ENCODE measurements at regions not wholly inside any gene's neighbourhood (a gene's known extent, or its start where the extent isn't known, plus 50 kb on each side); places are given as distances from the start of the nearest gene placed in this dataset.

DNA sequence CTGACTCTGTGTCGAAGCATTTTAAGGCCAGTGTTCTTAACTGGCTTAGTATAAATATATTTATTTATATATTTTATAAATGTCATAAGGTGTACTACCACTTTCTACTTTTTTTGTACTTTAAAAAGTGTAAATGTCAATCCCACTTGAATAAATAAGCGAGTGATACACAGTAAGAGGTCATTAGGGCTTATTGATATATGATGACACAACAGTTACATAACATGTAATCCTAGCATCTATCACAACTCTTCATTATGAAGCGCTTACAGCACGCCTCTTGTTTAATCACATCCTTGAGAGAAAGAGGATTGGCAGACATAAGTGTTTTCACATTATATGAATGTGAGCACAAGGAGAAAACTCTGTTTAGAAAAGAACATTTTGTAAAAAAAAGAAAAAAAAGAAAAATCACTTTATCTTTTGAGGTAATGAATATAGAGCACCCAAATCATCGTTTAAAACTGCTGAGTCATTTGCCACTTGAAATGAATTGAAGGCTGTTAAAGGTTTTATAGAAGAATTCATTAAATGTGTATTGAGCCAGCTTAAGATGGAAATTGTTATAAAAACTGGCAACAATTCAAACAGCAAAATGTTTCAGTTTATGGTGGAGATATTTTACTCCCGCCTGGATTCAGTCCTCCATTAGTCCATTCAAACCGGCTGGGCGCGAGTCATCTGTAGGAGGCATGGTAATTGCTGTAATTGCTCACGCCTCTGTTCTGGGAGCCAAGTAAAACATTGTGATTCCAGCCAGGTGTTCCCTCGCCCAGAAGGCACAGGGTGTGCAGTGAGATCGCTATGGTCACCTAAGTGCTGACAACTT, 627.3 kb upstream of the KIRREL3 start:
- ATAC-seq: no peak

DNA sequence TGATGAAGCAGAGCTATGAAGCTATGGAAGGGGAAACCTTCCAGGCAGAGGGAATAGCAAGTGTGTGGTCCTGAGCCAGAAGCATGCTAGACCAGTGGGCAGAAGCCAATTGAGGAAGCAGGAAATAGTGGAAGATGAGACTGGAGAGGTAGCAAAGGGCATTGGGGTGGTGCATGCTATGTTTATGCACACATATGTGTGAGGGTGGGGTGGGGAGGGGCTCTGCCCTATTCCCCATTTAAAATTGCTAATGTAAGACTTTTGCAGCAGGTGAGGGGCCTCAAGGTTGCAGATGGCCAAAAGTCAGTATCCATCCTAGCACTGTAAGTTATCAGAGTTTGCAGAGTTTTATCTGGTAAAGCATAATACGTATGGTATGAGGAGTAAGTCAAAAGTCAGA, 626.6 kb upstream of the KIRREL3 start:
- ATAC-seq: no peak

DNA sequence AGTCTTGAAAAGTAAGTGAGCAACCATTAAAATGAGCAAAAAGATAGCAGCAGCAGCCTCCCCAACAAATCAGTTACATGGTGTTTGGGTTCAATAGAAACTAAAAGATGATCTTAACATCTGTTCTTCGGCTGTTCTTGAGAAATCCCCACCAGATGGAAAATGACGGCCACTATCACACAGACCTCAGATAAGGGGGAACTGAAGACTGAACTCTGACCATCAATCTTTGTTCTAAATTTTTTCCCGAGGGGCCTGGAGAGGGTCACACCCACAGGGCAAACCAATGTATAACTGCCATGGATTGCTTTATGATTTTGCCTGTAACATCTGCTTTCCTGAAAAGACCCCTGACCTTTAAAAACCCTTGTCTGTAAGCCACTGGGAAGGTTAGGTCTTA, 624.8 kb upstream of the KIRREL3 start:
- ATAC-seq: no peak

DNA sequence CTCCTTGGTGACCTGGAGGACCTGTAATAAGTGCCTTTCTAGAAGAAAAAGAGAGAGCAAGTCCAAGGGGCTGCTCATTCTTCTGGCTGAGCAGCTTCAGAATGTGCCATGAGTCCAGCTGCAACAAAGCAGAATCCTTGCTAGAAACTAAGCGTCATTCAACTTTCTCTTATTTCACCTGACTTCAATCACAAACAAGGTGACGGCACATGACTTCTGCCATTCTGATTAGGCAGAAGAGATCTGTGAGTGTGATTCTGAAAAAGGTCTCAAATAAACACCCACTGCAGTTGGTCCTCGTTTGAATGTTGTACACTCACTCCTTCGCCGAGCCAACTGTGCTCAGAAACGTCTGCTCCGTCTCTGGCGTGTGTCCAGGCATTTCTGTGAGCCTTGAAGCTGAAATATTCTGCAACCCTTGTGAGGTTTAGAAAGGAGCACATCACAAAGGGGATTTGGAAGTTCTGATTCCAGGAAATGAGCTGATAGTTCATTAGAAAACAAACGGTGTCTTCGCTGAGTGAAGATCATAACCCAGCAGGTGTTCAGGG, 623.8 kb upstream of the KIRREL3 start:
- ATAC-seq: no peak

DNA sequence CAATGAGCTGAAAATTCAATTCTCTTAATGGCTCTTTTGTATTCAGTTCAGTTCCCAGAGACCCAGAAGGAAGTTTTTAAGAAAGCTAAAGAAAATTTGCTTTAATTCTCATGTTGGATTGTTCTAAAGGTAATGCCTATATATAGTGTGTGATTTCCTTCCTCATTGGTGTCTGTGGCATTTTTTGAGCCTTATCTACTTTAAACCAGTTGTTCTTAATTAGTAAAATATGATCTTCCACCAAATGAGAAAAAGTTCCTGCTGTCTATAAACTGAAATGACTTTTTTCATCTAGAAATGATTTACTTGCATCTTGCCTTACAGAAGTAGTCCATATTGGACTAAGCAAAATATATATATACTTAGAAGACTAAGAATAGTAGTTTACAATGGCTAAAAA, 622.1 kb upstream of the KIRREL3 start:
- no peak for ATAC-seq

DNA sequence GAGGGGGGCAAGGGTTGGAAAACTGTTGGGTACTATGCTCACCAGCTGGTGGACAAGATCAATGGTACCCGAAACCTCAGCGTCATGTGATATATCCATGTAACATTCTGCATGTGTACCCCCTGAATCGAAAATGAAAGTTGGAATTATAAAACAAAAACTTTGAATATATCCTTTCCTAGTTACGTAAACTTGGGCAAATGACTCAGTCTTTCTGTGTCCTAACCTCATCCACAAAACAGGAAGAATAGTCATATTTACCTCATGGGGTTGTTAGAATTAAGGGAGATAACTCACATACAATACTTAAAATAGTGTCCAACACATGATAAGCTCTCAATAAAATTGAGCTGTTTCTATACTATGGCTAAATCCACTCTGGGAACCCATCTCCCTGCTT, 620.1 kb upstream of the KIRREL3 start:
- no peak for ATAC-seq

DNA sequence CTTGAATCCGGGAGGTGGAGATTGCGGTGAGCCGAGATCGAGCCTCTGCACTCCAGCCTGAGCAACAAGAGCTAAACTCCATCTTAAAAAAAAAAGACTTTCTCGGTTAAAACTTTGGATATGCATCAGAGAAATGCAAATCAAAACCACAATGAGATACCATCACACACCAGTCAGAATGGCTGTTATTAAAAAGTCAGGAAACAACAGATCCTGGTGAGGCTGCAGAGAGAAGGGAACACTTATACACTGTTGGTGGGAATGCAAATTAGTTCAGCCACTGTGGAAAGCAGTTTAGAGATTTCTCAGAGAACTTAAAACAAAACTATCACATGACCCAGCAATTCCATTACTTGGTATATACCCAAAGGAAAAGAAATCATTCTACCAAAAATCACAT, 619.4 kb upstream of the KIRREL3 start:
- ATAC-seq: no peak

DNA sequence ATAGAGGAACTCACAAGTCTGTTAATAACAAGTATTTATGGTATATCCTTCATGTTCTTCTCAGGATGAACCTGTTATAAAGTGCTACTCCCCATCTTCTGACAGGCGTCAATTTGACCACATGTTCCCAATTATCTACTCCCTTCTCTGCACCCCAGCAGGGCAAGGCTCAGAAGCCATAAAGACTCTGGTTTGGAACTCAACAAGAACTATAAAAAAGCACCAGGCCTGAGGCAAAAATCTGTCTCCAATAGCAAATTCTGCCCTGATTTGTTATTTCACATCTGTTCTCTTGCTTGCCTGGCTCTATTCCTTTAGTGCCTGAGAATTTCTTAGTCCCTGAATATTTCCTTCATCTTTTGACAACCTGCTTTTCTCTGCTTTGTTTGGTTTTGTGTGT, 618.2 kb upstream of the KIRREL3 start:
- no peak for ATAC-seq

DNA sequence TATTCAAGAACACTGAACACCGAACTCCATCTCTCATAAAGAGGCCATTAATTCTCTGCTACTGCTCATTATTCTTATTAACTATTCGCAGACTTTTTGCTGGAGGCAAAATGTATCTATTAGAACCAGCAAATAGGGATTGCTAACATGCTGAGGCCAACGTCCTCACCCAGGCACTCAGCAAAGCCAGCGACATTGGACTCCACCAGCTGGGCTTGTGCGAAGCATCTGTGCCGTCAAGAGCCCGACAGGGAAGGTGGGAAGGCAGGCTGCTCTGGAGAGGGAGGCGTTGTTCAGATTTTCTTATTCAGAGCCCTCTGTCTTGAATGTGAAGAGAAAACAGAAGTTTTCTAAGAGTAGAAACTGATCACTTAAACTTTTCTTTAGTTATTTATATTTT, 615.6 kb upstream of the KIRREL3 start:
- no peak for ATAC-seq

DNA sequence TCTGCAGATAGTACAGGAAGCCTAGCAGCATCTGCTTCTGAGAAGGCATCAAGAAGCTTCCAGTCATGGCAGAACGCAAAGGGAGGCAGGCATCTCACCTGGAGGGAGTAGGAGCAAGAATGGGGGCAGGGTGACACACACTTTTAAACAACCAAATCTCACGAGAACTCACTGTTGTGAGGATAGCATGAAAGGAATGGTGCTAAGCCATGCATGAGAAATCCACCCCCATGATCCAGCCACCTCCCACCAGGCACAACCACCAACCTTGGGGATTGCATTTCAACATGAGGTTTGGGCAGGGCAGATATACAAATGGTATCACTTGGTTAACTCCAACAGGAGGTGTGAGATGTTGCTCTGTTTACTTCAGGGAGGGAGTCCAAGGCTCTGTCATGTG, 612.0 kb upstream of the KIRREL3 start:
- ATAC-seq: no peak

DNA sequence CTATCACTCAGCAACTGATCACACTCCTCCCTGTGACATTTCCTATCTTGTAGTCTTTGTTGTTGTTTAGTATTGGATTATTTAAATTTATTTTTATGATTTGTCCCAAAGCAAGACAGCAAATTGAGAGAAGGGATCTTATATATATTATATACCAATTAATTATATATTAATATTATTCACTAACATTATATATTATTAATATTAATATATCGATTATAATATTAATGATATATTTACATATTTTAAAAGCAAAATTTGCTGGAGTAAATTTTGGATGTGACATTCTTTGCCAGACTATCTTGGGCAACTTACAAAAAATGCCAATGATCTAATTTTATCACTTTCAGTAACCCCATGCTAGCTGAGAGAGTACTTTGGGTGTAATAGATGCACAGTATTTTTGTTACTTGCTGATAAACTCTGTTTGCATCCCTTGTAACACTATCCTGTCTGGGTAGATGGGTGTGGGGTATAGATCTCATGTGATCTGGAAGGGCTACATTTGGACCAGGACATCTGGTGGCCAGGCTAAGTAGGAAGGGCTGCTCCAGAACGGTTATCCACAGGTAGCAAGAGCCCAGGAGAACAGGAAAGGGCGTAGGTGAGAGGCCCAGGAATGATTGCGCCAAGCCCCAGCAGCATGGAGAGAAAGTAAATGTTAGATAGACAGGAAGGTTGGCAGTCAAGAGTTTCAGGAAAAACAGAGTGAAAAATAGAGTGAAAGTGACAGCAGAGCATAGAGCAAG, 608.6 kb upstream of the KIRREL3 start:
- no peak for ATAC-seq

DNA sequence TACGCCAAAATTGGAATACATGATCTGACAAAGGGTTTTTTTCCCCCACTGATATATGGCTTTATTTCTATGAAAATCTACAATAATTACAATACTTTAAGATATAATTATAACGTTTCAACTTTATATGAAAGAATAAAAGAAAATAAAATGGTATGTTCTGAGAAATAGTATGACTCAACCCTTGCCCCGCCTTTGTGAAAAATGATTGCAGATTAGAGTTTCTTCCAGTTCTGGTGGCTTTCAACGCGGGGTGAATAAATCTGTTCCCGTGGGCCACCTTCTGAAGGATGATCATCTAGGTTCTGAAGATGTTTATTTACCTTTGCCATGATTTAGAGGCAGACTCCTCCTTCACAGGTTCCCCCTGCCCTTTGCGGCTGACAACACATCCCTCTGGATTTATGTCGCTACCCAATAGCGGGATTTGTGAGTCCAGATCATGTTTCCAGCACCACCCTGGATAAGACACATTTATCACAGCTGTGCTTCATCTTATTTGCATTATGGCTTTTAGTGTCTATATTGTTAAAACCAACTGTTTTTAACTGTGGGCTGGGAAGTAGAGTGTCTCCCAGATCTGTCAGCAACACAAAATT, 607.0 kb upstream of the KIRREL3 start:
- no peak for ATAC-seq

DNA sequence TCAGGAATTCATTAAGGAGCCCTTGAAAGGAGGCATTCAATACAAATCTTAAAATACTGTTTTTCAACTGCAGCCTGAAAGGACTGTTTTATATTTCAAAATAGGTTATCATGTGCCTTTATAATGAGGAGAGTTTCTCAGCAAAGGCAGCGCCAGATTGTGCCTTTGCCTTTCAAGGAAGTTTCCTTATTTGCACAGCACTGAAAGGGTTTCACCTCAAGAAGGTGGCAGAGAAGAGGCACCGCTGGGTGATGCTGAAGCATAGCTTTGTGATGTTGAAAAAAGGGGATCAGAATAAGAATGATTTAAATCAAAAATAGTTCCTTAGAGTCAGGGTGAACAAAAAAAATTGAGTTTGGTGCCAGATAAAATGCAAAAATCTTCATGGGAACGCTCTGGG, 601.0 kb upstream of the KIRREL3 start:
- ATAC-seq: no peak

DNA sequence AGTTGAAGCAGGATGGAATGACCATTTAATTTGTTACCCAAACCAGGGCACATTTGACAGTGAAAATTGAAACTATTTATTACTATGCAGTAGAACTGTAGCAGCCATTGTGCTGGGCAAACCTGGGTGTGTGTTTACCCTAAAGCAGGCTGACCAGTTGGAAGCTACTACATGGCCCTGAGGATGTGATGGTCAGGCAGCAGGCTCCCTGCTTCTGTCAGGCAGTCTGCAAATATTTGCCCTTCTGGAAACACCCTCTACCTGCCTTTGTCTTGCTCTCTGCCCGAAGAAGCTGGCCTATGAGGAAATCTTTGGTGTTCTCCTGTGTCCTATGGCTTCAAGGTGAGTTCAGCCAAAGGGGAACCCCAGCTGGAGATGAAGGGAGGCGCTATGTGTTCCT, 600.1 kb upstream of the KIRREL3 start:
- ATAC-seq: no peak

DNA sequence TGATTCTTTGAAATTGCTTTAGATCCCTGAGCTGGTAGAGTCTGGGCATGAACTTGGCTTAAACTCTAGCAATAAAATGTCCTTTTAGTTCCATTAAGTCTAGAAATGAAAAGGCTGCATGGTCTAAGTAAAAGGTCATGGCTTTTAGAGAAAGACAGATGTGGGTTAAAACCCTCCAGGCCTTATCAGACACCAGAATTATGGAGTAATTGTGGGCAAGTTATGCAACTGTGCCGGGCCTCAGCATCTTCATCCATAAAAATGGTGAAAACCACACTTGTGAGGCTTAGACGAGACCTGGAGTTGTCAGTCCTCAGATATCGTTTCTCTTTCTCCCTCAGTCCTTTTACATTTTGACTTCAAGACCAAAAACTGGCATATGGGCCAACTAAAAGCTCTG, 597.9 kb upstream of the KIRREL3 start:
- ATAC-seq: no peak

DNA sequence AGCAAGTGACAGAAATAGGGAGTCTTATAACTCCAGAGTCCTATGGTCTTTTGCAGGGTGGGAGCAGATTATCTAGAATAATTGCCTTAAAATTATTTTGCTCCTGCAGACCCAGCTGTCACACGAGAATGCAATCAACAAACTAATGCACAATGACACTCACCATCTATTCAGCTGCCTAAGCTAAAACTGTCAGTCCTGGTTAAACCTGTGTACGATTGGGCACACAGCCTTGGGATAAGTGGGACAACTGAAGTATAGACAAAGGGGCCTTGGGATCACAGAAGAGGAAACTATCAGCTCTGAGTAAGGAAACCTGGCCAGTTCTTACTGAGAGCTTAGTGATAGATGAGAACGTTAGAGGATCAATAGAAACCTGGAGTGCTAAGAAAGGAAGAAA, 595.9 kb upstream of the KIRREL3 start:
- ATAC-seq: no peak

DNA sequence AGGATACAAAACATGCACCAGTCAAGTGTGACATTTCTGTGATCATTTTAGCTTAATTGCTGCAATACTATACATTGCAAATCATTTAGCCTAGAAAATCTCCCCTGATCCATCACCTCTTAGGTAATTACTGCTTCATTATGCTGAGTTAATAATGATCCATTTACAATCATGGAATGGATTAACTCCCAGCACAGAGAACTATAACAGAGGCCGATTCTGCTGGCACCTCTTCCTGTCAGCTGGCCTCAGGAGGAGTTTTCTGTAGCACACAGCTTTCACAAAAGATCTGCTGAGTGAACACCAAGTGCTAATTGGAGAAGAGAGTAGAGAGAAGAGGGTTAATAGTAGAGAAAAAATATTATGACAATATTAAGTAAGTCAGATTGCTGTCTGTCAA, 591.8 kb upstream of the KIRREL3 start:
- no peak for ATAC-seq

DNA sequence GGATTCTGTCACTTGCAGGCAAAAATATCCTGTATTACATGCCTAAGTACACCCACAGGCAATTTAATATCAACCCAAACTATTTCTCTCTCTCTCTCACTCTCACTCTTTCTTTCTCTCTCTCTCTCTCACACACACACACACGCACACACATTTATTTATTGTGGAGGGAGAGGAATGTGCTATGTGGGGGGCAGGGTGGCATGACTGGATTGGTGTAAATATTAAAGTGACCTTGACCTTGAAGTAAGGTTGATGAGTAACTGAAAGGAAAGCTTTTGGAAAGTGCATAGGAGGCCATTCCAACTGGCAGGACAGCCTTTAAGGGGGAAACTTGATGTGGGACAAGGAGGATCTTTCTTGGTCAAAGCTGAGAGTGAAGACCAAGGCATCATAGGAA, 589.7 kb upstream of the KIRREL3 start:
- ATAC-seq: no peak

DNA sequence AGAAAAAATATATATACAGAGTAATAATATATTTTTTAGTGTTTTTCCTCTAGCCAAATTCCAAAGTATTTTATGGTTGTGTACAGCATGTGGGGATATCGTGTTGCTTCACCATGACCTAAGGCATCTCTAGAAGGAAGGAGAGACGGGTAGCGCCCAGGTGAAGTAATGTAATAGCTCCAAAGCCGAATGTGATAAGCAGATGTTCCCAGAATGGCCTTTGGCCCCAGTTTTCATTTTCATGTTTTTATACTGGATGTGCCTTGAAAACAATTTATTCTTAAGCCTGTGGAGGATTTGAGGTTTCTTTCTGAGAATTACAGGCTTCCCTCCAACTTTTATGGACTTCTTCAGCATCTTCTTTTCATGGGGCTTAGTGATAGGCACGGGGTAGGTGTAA, 587.9 kb upstream of the KIRREL3 start:
- ATAC-seq: no peak

DNA sequence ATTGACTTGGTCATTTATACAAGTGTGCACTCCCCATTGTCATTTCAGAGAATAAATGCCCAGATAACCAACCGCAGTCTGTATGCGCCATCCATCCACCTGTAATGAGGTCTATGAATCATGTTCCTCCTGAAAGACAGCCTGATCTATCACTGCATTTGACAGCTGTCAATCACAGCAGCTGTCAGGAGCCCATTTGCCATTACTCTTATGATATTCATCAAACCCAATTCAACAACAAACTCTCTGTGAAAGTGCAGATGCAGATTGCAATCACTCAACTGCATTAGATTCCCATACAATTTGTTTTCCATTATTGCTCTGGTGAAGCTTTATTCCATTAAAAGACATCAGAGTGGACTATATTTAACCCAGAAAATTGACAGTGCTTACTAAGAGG, 586.9 kb upstream of the KIRREL3 start:
- ATAC-seq: no peak

DNA sequence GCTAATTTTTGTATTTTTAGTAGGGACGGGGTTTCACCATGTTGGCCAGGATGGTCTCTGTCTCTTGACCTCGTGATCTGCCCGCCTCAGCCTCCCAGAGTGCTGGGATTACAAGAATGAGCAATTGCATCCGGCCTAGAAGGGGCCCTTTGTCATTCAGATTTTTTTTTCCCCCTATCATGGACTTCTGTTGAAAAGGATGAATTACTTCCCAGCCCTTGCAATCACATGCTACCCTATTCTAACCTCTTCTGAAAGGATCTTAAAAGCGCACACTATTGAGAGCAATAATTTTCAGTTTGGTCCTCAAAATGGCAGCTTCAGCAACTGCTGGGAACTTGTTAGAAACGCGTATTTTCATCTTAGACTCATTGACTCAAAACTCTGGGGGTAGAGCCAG, 575.6 kb upstream of the KIRREL3 start:
- no peak for ATAC-seq

DNA sequence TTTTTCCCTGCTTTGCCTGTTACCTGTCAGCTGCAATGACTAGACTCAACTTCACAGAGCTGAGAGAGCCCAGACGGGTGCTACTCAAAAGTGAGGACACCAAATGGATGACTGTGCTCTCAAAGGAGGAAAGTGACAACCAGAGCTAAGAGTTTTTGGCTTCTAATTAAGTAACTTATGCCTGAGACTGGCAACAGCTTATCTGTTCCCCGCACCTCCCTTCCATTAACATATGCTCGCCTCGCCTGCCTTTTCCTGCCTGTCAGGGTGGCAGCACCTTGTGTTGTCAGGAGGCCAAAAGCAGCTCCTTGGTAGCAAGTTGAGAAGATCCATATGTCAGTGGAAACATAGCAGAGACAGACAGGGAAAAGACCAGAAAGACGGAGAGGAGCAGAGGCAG, 573.9 kb upstream of the KIRREL3 start:
- no peak for ATAC-seq

DNA sequence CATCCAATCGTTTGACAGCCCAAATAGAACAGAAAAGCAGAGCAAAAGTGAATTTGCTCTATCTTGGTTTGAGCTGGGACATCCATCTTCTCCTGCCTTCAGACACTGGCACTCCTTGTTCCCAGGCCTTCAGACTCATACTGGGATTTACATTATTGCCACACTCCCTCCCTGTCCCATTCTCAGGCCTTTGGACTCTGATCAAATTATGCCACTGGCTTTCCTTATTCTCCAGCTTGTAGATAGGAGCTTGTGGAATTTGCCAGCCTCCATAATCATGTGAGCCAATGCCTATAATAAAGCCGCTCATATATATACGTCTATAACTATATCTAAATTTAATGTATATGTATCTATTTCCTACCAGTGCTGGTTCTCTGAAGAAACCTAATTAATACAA, 568.3 kb upstream of the KIRREL3 start:
- no peak for ATAC-seq
